Neural cell (in vitro differentiated cells): ENCODE measurements at regions not wholly inside any gene's neighbourhood (a gene's known extent, or its start where the extent isn't known, plus 50 kb on each side); places are given as distances from the start of the nearest gene placed in this dataset.

Source experiments
- H2AFZ ChIP-seq: fragments of 200-600, 300-800 bp; sonication (generic), shearing (Covaris generic); 2 replicates; pipeline ENCODE4 v1.6.0; 2014; ENCODE audit warnings: low read depth, mild to moderate bottlenecking, antibody characterized with exemption, low read length, moderate library complexity
- H3F3A ChIP-seq: fragments of 200-600 bp; shearing (Covaris generic); 2 replicates; pipeline ENCODE4 v1.6.1; 2016; ENCODE audit warnings: mild to moderate bottlenecking, moderate library complexity, mixed read lengths, antibody characterized with exemption, low read length; ENCODE audit not compliant: insufficient read depth, poor library complexity, severe bottlenecking
- H3K27ac ChIP-seq: fragments of 200-600, 300-800 bp; sonication (generic), shearing (Covaris generic); 2 replicates; pipeline ENCODE4 v1.5.1; 2014; ENCODE audit warnings: mild to moderate bottlenecking, low read length, moderate library complexity
- H3K27me3 ChIP-seq: fragments of 300-800, 200-600 bp; sonication (generic), shearing (Covaris generic); 2 replicates; pipeline ENCODE4 v1.6.0; 2014; ENCODE audit warnings: mild to moderate bottlenecking, low read depth, low read length, moderate library complexity; ENCODE audit not compliant: insufficient read depth
- H3K36me3 ChIP-seq: fragments of 300-800, 200-600 bp; sonication (generic), shearing (Covaris generic); 2 replicates; pipeline ENCODE4 v1.5.1; 2014; ENCODE audit warnings: mild to moderate bottlenecking, antibody characterized with exemption, low read length, moderate library complexity; ENCODE audit not compliant: insufficient read depth
- H3K4me2 ChIP-seq: fragments of 300-800, 200-600 bp; sonication (generic), shearing (Covaris generic); 2 replicates; pipeline ENCODE4 v1.6.0; 2014; ENCODE audit warnings: mild to moderate bottlenecking, low read length
- H3K4me3 ChIP-seq: fragments of 300-800, 200-600 bp; sonication (generic), shearing (Covaris generic); 2 replicates; pipeline ENCODE4 v1.5.1; 2014; ENCODE audit warnings: mild to moderate bottlenecking, low read length, moderate library complexity
- H3K79me2 ChIP-seq: fragments of 200-600 bp; shearing (Covaris generic); replicated peaks from 2 replicates; pipeline ENCODE4 v1.6.0; 2014; ENCODE audit warnings: mild to moderate bottlenecking, low read length, moderate library complexity; ENCODE audit not compliant: insufficient read depth
- H3K9ac ChIP-seq: fragments of 300-800, 200-600 bp; sonication (generic), shearing (Covaris generic); 2 replicates; pipeline ENCODE4 v1.6.1; 2016; ENCODE audit warnings: mild to moderate bottlenecking, low read length, mixed read lengths
- H3K9me2 ChIP-seq: fragments of 200-600 bp; shearing (Covaris generic); 2 replicates; pipeline ENCODE4 v1.6.1; 2016; ENCODE audit warnings: mild to moderate bottlenecking, low read length, mixed read lengths; ENCODE audit not compliant: insufficient read depth
- H3K9me3 ChIP-seq: fragments of 200-600, 300-800 bp; sonication (generic), shearing (Covaris generic); 2 replicates; pipeline ENCODE4 v1.6.1; 2016; ENCODE audit warnings: mild to moderate bottlenecking, mixed run types, low read length, moderate library complexity, mixed read lengths
- H4K20me1 ChIP-seq: fragments of 200-600 bp; shearing (Covaris generic); 2 replicates; pipeline ENCODE4 v1.6.1; 2016; ENCODE audit warnings: mild to moderate bottlenecking, mixed run types; ENCODE audit not compliant: insufficient read depth
- CTCF ChIP-seq: fragments of 450-650 bp; IDR thresholded peaks from 2 replicates; pipeline ENCODE4 v1.5.1; 2014; ENCODE audit warnings: antibody characterized with exemption, mild to moderate bottlenecking, moderate library complexity; ENCODE audit not compliant: poor library complexity, severe bottlenecking
- EP300 ChIP-seq: fragments of 450-650 bp; conservative IDR thresholded peaks from 2 replicates; pipeline ENCODE4 v1.6.1; 2014; ENCODE audit warnings: antibody characterized with exemption, mild to moderate bottlenecking, moderate library complexity; ENCODE audit not compliant: poor library complexity, severe bottlenecking
- EZH2 ChIP-seq: fragments of 200-600, 300-800 bp; shearing (Covaris generic), sonication (generic); IDR thresholded peaks from 2 replicates; pipeline ENCODE4 v1.6.1; 2014; ENCODE audit warnings: antibody characterized with exemption, low read length, borderline replicate concordance, mild to moderate bottlenecking; ENCODE audit not compliant: insufficient read depth, poor library complexity, severe bottlenecking
- MXI1 ChIP-seq: fragments of 450-650 bp; conservative IDR thresholded peaks from 2 replicates; pipeline ENCODE4 v1.6.1; 2014; ENCODE audit warnings: antibody characterized with exemption, mild to moderate bottlenecking; ENCODE audit not compliant: poor library complexity, severe bottlenecking
- POLR2AphosphoS5 ChIP-seq: IDR thresholded peaks from 2 replicates; pipeline ENCODE4 v1.6.1; 2012
- RAD21 ChIP-seq: fragments of 450-650 bp; conservative IDR thresholded peaks from 2 replicates; pipeline ENCODE4 v1.6.1; 2014; ENCODE audit warnings: antibody characterized with exemption, mild to moderate bottlenecking, moderate library complexity
- REST ChIP-seq: IDR thresholded peaks from 2 replicates; pipeline ENCODE4 v1.6.1; 2012; ENCODE audit warnings: borderline replicate concordance
- SMC3 ChIP-seq: fragments of 450-650 bp; conservative IDR thresholded peaks from 2 replicates; pipeline ENCODE4 v1.6.1; 2014; ENCODE audit warnings: antibody characterized with exemption, mild to moderate bottlenecking, moderate library complexity; ENCODE audit not compliant: poor library complexity
- TAF1 ChIP-seq: IDR thresholded peaks from 2 replicates; pipeline ENCODE4 v1.6.1; 2012; ENCODE audit warnings: low read depth

- no peaks in the 10 kb centered on the region for H4K20me1 ChIP-seq
- H3K9ac ChIP-seq = no peak overlapping the region
- no peak overlapping the region for H3K4me2 ChIP-seq
- H3K9me3 ChIP-seq = no peaks in the 10 kb centered on the region
- no peaks in the 10 kb centered on the region for H3F3A ChIP-seq
- no peak overlapping the region for H3K27ac ChIP-seq
- H3K79me2 ChIP-seq = no peaks in the 10 kb centered on the region
- H3K9me2 ChIP-seq = no peaks in the 10 kb centered on the region
- no peaks in the 10 kb centered on the region for H3K27me3 ChIP-seq
- H3K36me3 ChIP-seq = no peaks in the 10 kb centered on the region
- TF ChIP-seq TAF1 (no peak), POLR2AphosphoS5 (no peak), RAD21 (no peak)
- H3K4me3 ChIP-seq = no peak overlapping the region
- H2AFZ ChIP-seq = no peak overlapping the region
Measured at GRCh38 chr2:2825516-2826208, 494.6 kb upstream of the MYT1L start.

- H2AFZ ChIP-seq = no peak overlapping the region
- no peaks in the 10 kb centered on the region for H3K9me3 ChIP-seq
- H3K27ac ChIP-seq = no peak overlapping the region
- TF ChIP-seq POLR2AphosphoS5 (no peak), SMC3 (no peak), CTCF (no peak), RAD21 (no peak), MXI1 (no peak), REST (no peak), TAF1 (no peak), EP300 (no peak), EZH2 (no peak)
- no peak overlapping the region for H3K4me2 ChIP-seq
- H3K4me3 ChIP-seq = no peak overlapping the region
- no peak overlapping the region for H3K9ac ChIP-seq
- no peaks in the 10 kb centered on the region for H3K36me3 ChIP-seq
- H3K9me2 ChIP-seq = no peaks in the 10 kb centered on the region
- H3F3A ChIP-seq = no peaks in the 10 kb centered on the region
- no peaks in the 10 kb centered on the region for H3K79me2 ChIP-seq
- H3K27me3 ChIP-seq = no peaks in the 10 kb centered on the region
- no peaks in the 10 kb centered on the region for H4K20me1 ChIP-seq
Measured at GRCh38 chr2:2825062-2825461, 494.0 kb upstream of the MYT1L start.
